ENCODE measurements at regions not wholly inside any gene's neighbourhood (a gene's known extent, or its start where the extent isn't known, plus 50 kb on each side); places are given as distances from the start of the nearest gene placed in this dataset.
"Not testable (repeated sequence)": the region's sequence is repeated elsewhere in the genome, so short reads cannot be mapped to it uniquely, and the experiment has no call there.

- H3K27me3 Mint-ChIP-seq (ENCODE audit: insufficient read depth, unreplicated experiment), result peaks cover 13% of the 10 kb centered on the region
- H3K27ac Mint-ChIP-seq (ENCODE audit: low read depth, unreplicated experiment), result no peak overlapping the region
- ChIA-PET CTCF (interaction anchor here (1.2 kb wide), 1 partner anchor 11 kb away, joined by 3 read pairs; no protein-coding TSS in a partner anchor), POLR2A (interaction anchor here (1.1 kb wide), 1 partner anchor 9 kb away, joined by 3 read pairs; no protein-coding TSS in a partner anchor)
- H3K4me1 Mint-ChIP-seq (ENCODE audit: insufficient read depth, unreplicated experiment), result no peaks in the 10 kb centered on the region
- no peaks in the 10 kb centered on the region for H3K9me3 Mint-ChIP-seq (ENCODE audit: unreplicated experiment)
- DNase-seq (ENCODE audit: unreplicated experiment), result no peak
- H3K4me3 Mint-ChIP-seq (ENCODE audit: unreplicated experiment), result no peak overlapping the region
- no TSS peak for BruUV-seq (replicated peaks)
- H3K36me3 Mint-ChIP-seq (ENCODE audit: insufficient read depth, unreplicated experiment), result no peaks in the 10 kb centered on the region
- intact Hi-C loops (cut with micrococcal nuclease), result no loop called here
- TF ChIP-seq CTCF (IDR thresholded peaks at IDR 0.05; ENCODE audit: unreplicated experiment), result no peak
Observed at GRCh38 chr21:35801391-35801790, 258.9 kb downstream of the SETD4 start.

GRCh38 chr21:35800796-35801385, 259.4 kb downstream of the SETD4 start:
- H3K4me3 Mint-ChIP-seq (ENCODE audit: unreplicated experiment); BruUV-seq (replicated peaks); H3K4me1 Mint-ChIP-seq (ENCODE audit: insufficient read depth, unreplicated experiment); H3K27ac Mint-ChIP-seq (ENCODE audit: low read depth, unreplicated experiment); DNase-seq (ENCODE audit: unreplicated experiment); H3K36me3 Mint-ChIP-seq (ENCODE audit: insufficient read depth, unreplicated experiment); H3K9me3 Mint-ChIP-seq (ENCODE audit: unreplicated experiment); intact Hi-C loops (cut with micrococcal nuclease): not testable (repeated sequence)
- POLR2A ChIA-PET, result interaction anchor here (1.1 kb wide), 1 partner anchor 9 kb away, joined by 3 read pairs; no protein-coding TSS in a partner anchor
- CTCF ChIA-PET, result interaction anchor here (1.2 kb wide), 1 partner anchor 11 kb away, joined by 3 read pairs; no protein-coding TSS in a partner anchor
- peaks cover 13% of the 10 kb centered on the region for H3K27me3 Mint-ChIP-seq (ENCODE audit: insufficient read depth, unreplicated experiment)

- intact Hi-C loops (cut with micrococcal nuclease), result no loop called here
- CTCF ChIA-PET, result no interaction called here
- BruUV-seq (replicated peaks), result no TSS peak
- no peak overlapping the region for H3K4me3 Mint-ChIP-seq (ENCODE audit: unreplicated experiment)
- TF ChIP-seq CTCF (IDR thresholded peaks at IDR 0.05; ENCODE audit: unreplicated experiment), result no peak
- DNase-seq (ENCODE audit: unreplicated experiment), result no peak
- H3K36me3 Mint-ChIP-seq (ENCODE audit: insufficient read depth, unreplicated experiment), result no peaks in the 10 kb centered on the region
- POLR2A ChIA-PET, result interaction anchor here (1.3 kb wide), 1 partner anchor 14 kb away, joined by 3 read pairs; no protein-coding TSS in a partner anchor
- peaks cover 6% of the 10 kb centered on the region for H3K27me3 Mint-ChIP-seq (ENCODE audit: insufficient read depth, unreplicated experiment)
- H3K9me3 Mint-ChIP-seq (ENCODE audit: unreplicated experiment), result no peaks in the 10 kb centered on the region
- H3K27ac Mint-ChIP-seq (ENCODE audit: low read depth, unreplicated experiment), result no peak overlapping the region
- no peaks in the 10 kb centered on the region for H3K4me1 Mint-ChIP-seq (ENCODE audit: insufficient read depth, unreplicated experiment)
Observed at GRCh38 chr21:35796844-35797243, 263.5 kb downstream of the SETD4 start.

GRCh38 chr21:35794527-35794926, 265.8 kb downstream of the SETD4 start:
- BruUV-seq (replicated peaks); H3K4me1 Mint-ChIP-seq (ENCODE audit: insufficient read depth, unreplicated experiment); DNase-seq (ENCODE audit: unreplicated experiment); POLR2A ChIA-PET; H3K27me3 Mint-ChIP-seq (ENCODE audit: insufficient read depth, unreplicated experiment); H3K27ac Mint-ChIP-seq (ENCODE audit: low read depth, unreplicated experiment); H3K4me3 Mint-ChIP-seq (ENCODE audit: unreplicated experiment); H3K9me3 Mint-ChIP-seq (ENCODE audit: unreplicated experiment); intact Hi-C loops (cut with micrococcal nuclease); H3K36me3 Mint-ChIP-seq (ENCODE audit: insufficient read depth, unreplicated experiment): not testable (repeated sequence)
- CTCF ChIA-PET, result interaction anchor here (0.6 kb wide), 2 partner anchors 160 to 442 kb away, joined by 3 read pairs; no protein-coding TSS in a partner anchor

- no TSS peak for BruUV-seq (replicated peaks)
- no peak for TF ChIP-seq CTCF (IDR thresholded peaks at IDR 0.05; ENCODE audit: unreplicated experiment)
- intact Hi-C loops (cut with micrococcal nuclease), result no loop called here
- H3K4me3 Mint-ChIP-seq (ENCODE audit: unreplicated experiment), result no peak overlapping the region
- no peaks in the 10 kb centered on the region for H3K27me3 Mint-ChIP-seq (ENCODE audit: insufficient read depth, unreplicated experiment)
- DNase-seq (ENCODE audit: unreplicated experiment), result no peak
- POLR2A ChIA-PET, result interaction anchor here (0.9 kb wide), 1 partner anchor 8 kb away, joined by 3 read pairs; no protein-coding TSS in a partner anchor
- H3K36me3 Mint-ChIP-seq (ENCODE audit: insufficient read depth, unreplicated experiment), result no peaks in the 10 kb centered on the region
- CTCF ChIA-PET, result no interaction called here
- H3K9me3 Mint-ChIP-seq (ENCODE audit: unreplicated experiment), result no peaks in the 10 kb centered on the region
- H3K27ac Mint-ChIP-seq (ENCODE audit: low read depth, unreplicated experiment), result no peak overlapping the region
- H3K4me1 Mint-ChIP-seq (ENCODE audit: insufficient read depth, unreplicated experiment), result no peaks in the 10 kb centered on the region
Observed at GRCh38 chr21:35792569-35793305, 267.6 kb downstream of the SETD4 start.

Measured in MCF 10A (cell line).